ENCODE measurements at regions not wholly inside any gene's neighbourhood (a gene's known extent, or its start where the extent isn't known, plus 50 kb on each side); places are given as distances from the start of the nearest gene placed in this dataset.

GRCh38 chr3:30263238-30263924 lies 343.0 kb upstream of the TGFBR2 start:
- no peak for DNase-seq
- Histone ChIP-seq H3K36me3 (ENCODE audit: control insufficient read depth, insufficient read depth, low read length) (no peaks in the 10 kb centered on the region), H3K27me3 (ENCODE audit: control insufficient read depth, insufficient read depth, low read length, poor library complexity, severe bottlenecking) (no peaks in the 10 kb centered on the region), H3K27ac (ENCODE audit: low read depth, low read length) (no peak overlapping the region), H3K4me1 (ENCODE audit: control insufficient read depth, insufficient read depth, low read length) (peaks cover 5% of the 10 kb centered on the region), H3K9ac (ENCODE audit: extremely low read depth, low read length, poor library complexity, severe bottlenecking) (no peak overlapping the region), H3K9me3 (ENCODE audit: control insufficient read depth, low read length) (peaks cover 19% of the 10 kb centered on the region), H3K4me3 (ENCODE audit: low read length) (no peak overlapping the region)
- Mint-ChIP-seq H3K4me3 (no peak overlapping the region), H3K36me3 (ENCODE audit: low read depth) (no peaks in the 10 kb centered on the region), H3K27me3 (ENCODE audit: insufficient read depth) (no peaks in the 10 kb centered on the region), H3K9me3 (peaks cover 13% of the 10 kb centered on the region), H3K4me1 (peaks cover 14% of the 10 kb centered on the region), H3K27ac (no peak overlapping the region)
- TF ChIP-seq CTCF (conservative IDR thresholded peaks at IDR 0.05) = no peak
- 92 to 95% methylated on average over 2 to 5 of the region's 5 CpGs for WGBS, 2 experiments (ENCODE audit: insufficient coverage in 1 of 2, insufficient read length in 1 of 2)

GRCh38 chr3:30263925-30264313 lies 342.5 kb upstream of the TGFBR2 start:
- no peak overlapping the region for H3K9ac ChIP-seq (ENCODE audit: extremely low read depth, low read length, poor library complexity, severe bottlenecking)
- Mint-ChIP-seq H3K36me3 (ENCODE audit: low read depth) (no peaks in the 10 kb centered on the region), H3K4me1 (peaks cover 8% of the 10 kb centered on the region), H3K9me3 (peaks cover 13% of the 10 kb centered on the region), H3K27ac (no peak overlapping the region), H3K4me3 (no peak overlapping the region), H3K27me3 (ENCODE audit: insufficient read depth) (no peaks in the 10 kb centered on the region)
- H3K36me3 ChIP-seq (ENCODE audit: control insufficient read depth, insufficient read depth, low read length) = no peaks in the 10 kb centered on the region
- TF ChIP-seq CTCF (conservative IDR thresholded peaks at IDR 0.05) = peak; percentile 27
- WGBS, 2 experiments (ENCODE audit: insufficient coverage in 1 of 2, insufficient read length in 1 of 2) = 67 to 82% methylated on average over 1 to 4 of the region's 4 CpGs
- H3K27ac ChIP-seq (ENCODE audit: low read depth, low read length) = no peak overlapping the region
- H3K4me1 ChIP-seq (ENCODE audit: control insufficient read depth, insufficient read depth, low read length) = peaks cover 5% of the 10 kb centered on the region
- H3K27me3 ChIP-seq (ENCODE audit: control insufficient read depth, insufficient read depth, low read length, poor library complexity, severe bottlenecking) = no peaks in the 10 kb centered on the region
- no peak for DNase-seq
- peaks cover 19% of the 10 kb centered on the region for H3K9me3 ChIP-seq (ENCODE audit: control insufficient read depth, low read length)
- H3K4me3 ChIP-seq (ENCODE audit: low read length) = no peak overlapping the region

- 91 to 100% methylated on average over 1 to 2 of the region's 2 CpGs for WGBS, 2 experiments (ENCODE audit: insufficient coverage in 1 of 2, insufficient read length in 1 of 2)
Measured at GRCh38 chr3:30266524-30266923, 339.9 kb upstream of the TGFBR2 start.

More at GRCh38 chr3:30266524-30266923, 339.9 kb upstream of the TGFBR2 start:
- Mint-ChIP-seq H3K36me3 (ENCODE audit: low read depth) (no peaks in the 10 kb centered on the region), H3K4me1 (no peaks in the 10 kb centered on the region), H3K9me3 (peaks cover 13% of the 10 kb centered on the region), H3K4me3 (no peak overlapping the region), H3K27ac (no peak overlapping the region), H3K27me3 (ENCODE audit: insufficient read depth) (no peaks in the 10 kb centered on the region)
- H3K4me3 ChIP-seq (ENCODE audit: low read length) = no peak overlapping the region
- peaks cover 14% of the 10 kb centered on the region for H3K9me3 ChIP-seq (ENCODE audit: control insufficient read depth, low read length)
- no peaks in the 10 kb centered on the region for H3K4me1 ChIP-seq (ENCODE audit: control insufficient read depth, insufficient read depth, low read length)
- H3K9ac ChIP-seq (ENCODE audit: extremely low read depth, low read length, poor library complexity, severe bottlenecking) = no peak overlapping the region
- no peak overlapping the region for H3K27ac ChIP-seq (ENCODE audit: low read depth, low read length)
- no peak for TF ChIP-seq CTCF (conservative IDR thresholded peaks at IDR 0.05)
- H3K27me3 ChIP-seq (ENCODE audit: control insufficient read depth, insufficient read depth, low read length, poor library complexity, severe bottlenecking) = no peaks in the 10 kb centered on the region
- H3K36me3 ChIP-seq (ENCODE audit: control insufficient read depth, insufficient read depth, low read length) = no peaks in the 10 kb centered on the region
- DNase-seq = no peak

All from endodermal cell (in vitro differentiated cells).